ENCODE measurements at regions not wholly inside any gene's neighbourhood (a gene's known extent, or its start where the extent isn't known, plus 50 kb on each side); places are given as distances from the start of the nearest gene placed in this dataset.

DNA sequence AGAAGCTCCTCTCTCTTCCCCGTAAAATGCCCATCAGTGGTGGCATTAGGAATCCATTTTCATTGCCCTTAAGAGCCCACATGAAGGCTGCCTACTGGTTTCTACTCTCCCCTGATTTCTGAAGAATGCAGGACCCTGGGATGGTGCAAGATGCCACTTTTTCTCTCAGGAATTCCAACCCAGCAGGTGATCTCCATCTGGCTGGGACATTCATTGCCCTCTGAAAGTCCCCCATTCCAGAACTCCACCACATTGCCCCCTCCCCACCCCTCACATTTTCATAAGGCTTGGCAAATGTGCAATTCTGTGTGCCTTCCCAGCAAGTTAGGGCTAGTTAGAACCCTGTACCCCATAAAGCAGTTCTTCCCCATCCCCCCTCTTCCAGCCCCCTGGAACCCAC lies 88.0 kb downstream of the BANF2 start:
- H3K23me2 ChIP-seq (ENCODE audit: insufficient read length, low read depth, low read length, poor library complexity, severe bottlenecking) = no peaks in the 10 kb centered on the region
- H2AFZ ChIP-seq (ENCODE audit: low read length) = no peak overlapping the region
- H3K9me3 ChIP-seq (ENCODE audit: control insufficient read depth, low read depth, low read length) = no peaks in the 10 kb centered on the region
- no peak overlapping the region for H2BK15ac ChIP-seq (ENCODE audit: low read depth, low read length)
- H4K20me1 ChIP-seq (ENCODE audit: control insufficient read depth, insufficient read depth, insufficient read length) = no peaks in the 10 kb centered on the region
- Mint-ChIP-seq H3K27ac (no peak overlapping the region; a peak in 1 of 7 replicates), H3K4me1 (peaks cover 11 to 12% of the 10 kb centered on the region in 2 experiments), H3K36me3 (ENCODE audit: insufficient read depth in 1 of 3, low read depth in 3 of 3) (no peaks in the 10 kb centered on the region), H3K27me3 (ENCODE audit: low read depth) (no peaks in the 10 kb centered on the region; the same call in none of the 2 replicates), H3K9me3 (peaks cover under 1% of the 10 kb centered on the region in 2 experiments; a peak in 2 of 5 replicates), H3K4me3 (no peak overlapping the region)
- H4K91ac ChIP-seq (ENCODE audit: insufficient read length, low read depth, low read length) = no peak overlapping the region
- no peaks in the 10 kb centered on the region for H3K79me1 ChIP-seq (ENCODE audit: insufficient read depth, low read depth, low read length, poor library complexity, severe bottlenecking)
- no peaks in the 10 kb centered on the region for H3K79me2 ChIP-seq (ENCODE audit: insufficient read depth, low read length)
- H3K14ac ChIP-seq (ENCODE audit: insufficient read depth, low read length) = no peak overlapping the region
- WGBS (ENCODE audit: extremely low coverage, insufficient read length, low lambda C conversion rate) = no CpG with 5 or more reads among the region's 1 CpG
- H4K5ac ChIP-seq (ENCODE audit: insufficient read length, low read depth, low read length) = no peak overlapping the region
- no peak overlapping the region for H3K9ac ChIP-seq (ENCODE audit: extremely low read depth, insufficient read length, low read length)
- TF ChIP-seq, protein P1, sequence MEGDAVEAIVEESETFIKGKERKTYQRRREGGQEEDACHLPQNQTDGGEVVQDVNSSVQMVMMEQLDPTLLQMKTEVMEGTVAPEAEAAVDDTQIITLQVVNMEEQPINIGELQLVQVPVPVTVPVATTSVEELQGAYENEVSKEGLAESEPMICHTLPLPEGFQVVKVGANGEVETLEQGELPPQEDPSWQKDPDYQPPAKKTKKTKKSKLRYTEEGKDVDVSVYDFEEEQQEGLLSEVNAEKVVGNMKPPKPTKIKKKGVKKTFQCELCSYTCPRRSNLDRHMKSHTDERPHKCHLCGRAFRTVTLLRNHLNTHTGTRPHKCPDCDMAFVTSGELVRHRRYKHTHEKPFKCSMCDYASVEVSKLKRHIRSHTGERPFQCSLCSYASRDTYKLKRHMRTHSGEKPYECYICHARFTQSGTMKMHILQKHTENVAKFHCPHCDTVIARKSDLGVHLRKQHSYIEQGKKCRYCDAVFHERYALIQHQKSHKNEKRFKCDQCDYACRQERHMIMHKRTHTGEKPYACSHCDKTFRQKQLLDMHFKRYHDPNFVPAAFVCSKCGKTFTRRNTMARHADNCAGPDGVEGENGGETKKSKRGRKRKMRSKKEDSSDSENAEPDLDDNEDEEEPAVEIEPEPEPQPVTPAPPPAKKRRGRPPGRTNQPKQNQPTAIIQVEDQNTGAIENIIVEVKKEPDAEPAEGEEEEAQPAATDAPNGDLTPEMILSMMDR (conservative IDR thresholded peaks at IDR 0.05) = no peak
- H4K8ac ChIP-seq (replicated peaks; ENCODE audit: insufficient read length, low read depth, low read length) = no peak overlapping the region
- no peak overlapping the region for H3K23ac ChIP-seq (ENCODE audit: insufficient read length, low read depth, low read length)
- no peak overlapping the region for H2BK5ac ChIP-seq (ENCODE audit: insufficient read length, low read length)
- H3K27me3 ChIP-seq (ENCODE audit: insufficient read depth, low read length) = no peaks in the 10 kb centered on the region
- H3K4me1 ChIP-seq (ENCODE audit: insufficient read depth, low read length) = no peaks in the 10 kb centered on the region
- no peak overlapping the region for H2BK120ac ChIP-seq (ENCODE audit: low read depth, low read length, poor library complexity, severe bottlenecking)
- no peak for DNase-seq
- H3K27ac ChIP-seq (ENCODE audit: insufficient read length, low read depth, low read length) = no peak overlapping the region
- no peak overlapping the region for H3K56ac ChIP-seq (ENCODE audit: insufficient read length, low read depth, low read length)
- no peak overlapping the region for H3K18ac ChIP-seq (ENCODE audit: insufficient read length, low read depth, low read length)
- H2BK12ac ChIP-seq (ENCODE audit: insufficient read length, low read depth, low read length) = no peak overlapping the region
- H2AK5ac ChIP-seq (ENCODE audit: insufficient read length, low read length) = no peak overlapping the region
- H3K4ac ChIP-seq (ENCODE audit: low read depth, low read length) = no peak overlapping the region
- no peak overlapping the region for H3T11ph ChIP-seq (ENCODE audit: low read length)
- no peak overlapping the region for H3K4me2 ChIP-seq (ENCODE audit: insufficient read depth, insufficient read length, low read length)
- no peak overlapping the region for H2BK20ac ChIP-seq (ENCODE audit: low read depth, low read length, poor library complexity, severe bottlenecking)

Measured in H9 (cell line).